Naive thymus-derived CD8-positive, alpha-beta T cell (primary cell): ENCODE measurements at regions not wholly inside any gene's neighbourhood (a gene's known extent, or its start where the extent isn't known, plus 50 kb on each side); places are given as distances from the start of the nearest gene placed in this dataset.

Source experiments
- ATAC-seq, 2 donors: fragments of 150-1000 bp; cut with Tn5 transposase in 1 of 2; sonication (Bioruptor Pico), chemical (Tn5 transposase) in 1 of 2; 1 replicate in 1 of 2; 2 replicates in 1 of 2; pipeline ENCODE4 v1.10.0; 2021; ENCODE audit warnings: mild to moderate bottlenecking in 2 of 2, moderate library complexity in 2 of 2
- POLR2A ChIA-PET: fragments of 350-600 bp; sonication (Branson Sonifier 250); formaldehyde crosslinking; loops from one replicate; lab custom pipeline; 2021; ENCODE audit warnings: antibody characterized with exemption; lab: Charles Lee
- DNase-seq, 10 donors: peaks; one replicate each; pipeline versions ENCODE4 v3.0.0 to v3.0.0-alpha.2; 2020 to 2022
- H3K27ac Mint-ChIP-seq, 10 donors: one replicate each; pipeline ENCODE4 v1.8.0; 2020 to 2022; ENCODE audit warnings: mild to moderate bottlenecking in 10 of 10, mixed read lengths in 10 of 10, moderate library complexity in 4 of 10, inconsistent platforms in 1 of 10
- H3K27me3 Mint-ChIP-seq, 5 donors: one replicate each; pipeline ENCODE4 v1.8.0; 2021 to 2022; ENCODE audit warnings: mixed read lengths in 5 of 5
- H3K36me3 Mint-ChIP-seq, 3 donors: one replicate each; pipeline ENCODE4 v1.8.0; 2020 to 2022; ENCODE audit warnings: mixed read lengths in 3 of 3, mild to moderate bottlenecking in 2 of 3, inconsistent platforms in 1 of 3
- H3K4me1 Mint-ChIP-seq, 4 donors: one replicate each; pipeline ENCODE4 v1.8.0; 2021 to 2022; ENCODE audit warnings: mixed read lengths in 4 of 4
- H3K4me3 Mint-ChIP-seq, 10 donors: one replicate each; pipeline ENCODE4 v1.8.0; 2020 to 2022; ENCODE audit warnings: mild to moderate bottlenecking in 10 of 10, mixed read lengths in 10 of 10, moderate library complexity in 6 of 10, inconsistent platforms in 1 of 10
- H3K9me3 Mint-ChIP-seq, 9 donors: one replicate each; pipeline ENCODE4 v1.8.0; 2020 to 2022; ENCODE audit warnings: mixed read lengths in 9 of 9, mild to moderate bottlenecking in 3 of 9, inconsistent platforms in 1 of 9, moderate library complexity in 1 of 9

GRCh38 chr19:31511098-31511497 is 161.9 kb upstream of the TSHZ3 start:
- DNase-seq (no peak), ATAC-seq (no peak)
- Mint-ChIP-seq H3K36me3 (no peaks in the 10 kb centered on the region), H3K4me3 (no peak overlapping the region), H3K27ac (no peak overlapping the region), H3K9me3 (peaks cover 0 to 5% (median 0%) of the 10 kb centered on the region in 9 donors), H3K4me1 (no peaks in the 10 kb centered on the region), H3K27me3 (peaks cover 0 to 8% (median 6%) of the 10 kb centered on the region in 5 donors)
- POLR2A ChIA-PET, result no interaction called here

DNA sequence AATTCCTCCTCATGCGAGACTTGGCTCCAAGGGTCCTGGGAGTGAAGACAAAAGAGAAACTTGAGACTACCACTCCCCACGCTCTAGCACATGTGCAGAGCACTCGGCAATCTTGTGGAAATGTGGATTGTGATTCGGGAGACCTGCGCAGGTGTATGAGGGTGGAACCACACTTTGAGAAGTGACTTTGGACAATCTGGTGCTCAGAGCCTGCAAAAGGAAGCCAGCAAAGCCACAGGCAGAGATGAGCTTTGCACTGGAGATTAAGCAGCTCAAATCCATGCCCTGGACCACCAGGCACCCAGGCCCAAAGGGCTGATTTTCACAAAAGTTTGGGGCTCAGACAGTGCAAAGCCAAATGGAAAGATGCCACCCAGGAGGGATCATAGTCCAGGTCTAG is 162.5 kb upstream of the TSHZ3 start:
- Mint-ChIP-seq H3K27ac (peak overlapping the region in 1 of 10 donors; percentile 3), H3K4me1 (no peaks in the 10 kb centered on the region), H3K9me3 (peaks cover 0 to 5% (median 0%) of the 10 kb centered on the region in 9 donors), H3K4me3 (no peak overlapping the region), H3K36me3 (no peaks in the 10 kb centered on the region), H3K27me3 (peaks cover 0 to 8% (median 4%) of the 10 kb centered on the region in 5 donors)
- POLR2A ChIA-PET, result no interaction called here
- DNase-seq (no peak), ATAC-seq (no peak)

DNA sequence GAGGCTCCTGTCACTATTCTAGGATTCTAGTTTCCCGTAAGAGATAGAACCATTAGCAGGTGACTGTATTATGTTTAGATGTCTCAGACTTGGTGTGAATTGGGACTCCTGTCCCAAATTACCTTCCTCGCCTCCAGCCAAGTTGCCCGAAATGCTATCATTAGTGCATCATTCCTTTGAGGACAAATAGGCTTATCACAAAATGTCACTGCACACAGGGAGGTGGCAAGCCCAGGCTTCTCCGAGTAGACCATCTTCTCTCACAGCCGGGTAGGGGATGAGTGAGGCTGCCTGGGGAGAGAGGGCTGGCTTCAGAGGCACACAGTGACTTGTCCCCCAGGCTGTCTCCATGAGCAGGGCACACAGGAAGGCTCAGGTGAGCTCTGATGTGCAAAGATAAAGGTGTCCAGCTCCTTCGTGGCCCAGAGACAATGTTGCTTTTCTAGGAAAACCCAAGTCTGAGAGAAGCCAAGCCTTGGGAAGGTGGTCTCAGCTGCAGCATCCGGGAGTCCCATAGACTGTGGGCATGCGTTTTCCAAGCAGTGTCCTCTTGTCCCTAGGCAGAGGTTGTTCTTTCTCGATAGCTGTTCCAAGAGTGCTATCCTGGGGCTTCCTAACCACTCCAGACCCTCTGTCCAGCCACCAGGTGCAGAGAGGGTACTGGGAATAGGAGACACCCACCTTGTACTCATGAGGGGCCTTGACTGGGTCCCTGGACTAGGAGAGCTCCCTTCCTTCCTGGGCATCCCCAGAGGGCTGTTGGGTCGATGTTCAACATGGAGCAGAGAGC is 163.1 kb upstream of the TSHZ3 start:
- H3K36me3 Mint-ChIP-seq, result no peaks in the 10 kb centered on the region
- no peak overlapping the region for H3K27ac Mint-ChIP-seq
- H3K9me3 Mint-ChIP-seq, result peaks cover 0 to 5% (median 0%) of the 10 kb centered on the region in 9 donors
- DNase-seq (no peak), ATAC-seq (no peak)
- POLR2A ChIA-PET, result no interaction called here
- H3K27me3 Mint-ChIP-seq, result peaks cover 0 to 7% (median 4%) of the 10 kb centered on the region in 5 donors
- no peak overlapping the region for H3K4me3 Mint-ChIP-seq
- no peaks in the 10 kb centered on the region for H3K4me1 Mint-ChIP-seq

DNA sequence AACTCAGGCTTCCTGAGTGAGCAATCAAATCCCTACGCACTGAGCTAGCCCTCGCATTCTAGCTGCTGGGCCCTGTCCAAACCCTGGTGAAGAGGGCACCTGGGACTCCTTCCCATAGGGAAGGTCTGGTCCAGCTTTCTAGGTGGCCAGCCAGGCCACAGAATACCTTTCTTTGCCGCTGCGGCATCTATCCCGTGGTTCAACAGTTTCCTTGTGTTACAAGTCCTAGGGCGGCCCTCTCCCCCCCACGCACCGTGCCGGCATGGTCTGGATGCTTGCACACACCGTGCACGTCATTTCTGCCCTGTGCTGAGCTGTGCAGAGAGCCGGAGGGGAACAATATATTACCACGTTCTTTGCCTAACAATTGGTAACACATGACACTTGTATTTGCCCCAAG is 164.6 kb upstream of the TSHZ3 start:
- Mint-ChIP-seq H3K4me3 (no peak overlapping the region), H3K9me3 (peaks cover 0 to 5% (median 0%) of the 10 kb centered on the region in 9 donors), H3K27ac (no peak overlapping the region), H3K36me3 (no peaks in the 10 kb centered on the region), H3K27me3 (peaks cover 0 to 4% (median 3%) of the 10 kb centered on the region in 5 donors), H3K4me1 (no peaks in the 10 kb centered on the region)
- ATAC-seq (no peak), DNase-seq (no peak)
- POLR2A ChIA-PET, result no interaction called here

DNA sequence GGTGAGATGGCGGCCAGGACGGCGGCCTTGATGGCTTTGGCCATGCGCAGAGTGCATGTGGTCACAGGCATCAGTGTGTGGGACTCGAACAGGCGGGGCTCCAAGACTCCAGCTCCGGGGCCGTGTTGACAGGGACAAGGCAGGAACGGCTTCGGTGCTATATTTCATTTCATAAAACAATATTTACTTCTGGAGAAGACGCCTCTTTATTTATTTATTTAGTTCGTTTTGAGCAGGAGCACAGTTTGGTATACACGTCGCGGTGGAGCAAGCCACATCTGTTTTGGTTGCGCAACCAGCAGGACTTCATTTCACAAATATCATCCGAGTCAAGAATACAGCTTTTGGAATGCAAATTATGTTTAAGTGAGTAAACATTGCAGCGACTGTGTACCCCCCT is 166.7 kb upstream of the TSHZ3 start:
- no peaks in the 10 kb centered on the region for H3K36me3 Mint-ChIP-seq
- ATAC-seq (no peak), DNase-seq (no peak)
- POLR2A ChIA-PET, result no interaction called here
- peaks cover 0 to 4% (median 2%) of the 10 kb centered on the region in 5 donors for H3K27me3 Mint-ChIP-seq
- H3K4me1 Mint-ChIP-seq, result no peaks in the 10 kb centered on the region
- H3K4me3 Mint-ChIP-seq, result no peak overlapping the region
- peaks cover 3 to 13% (median 5%) of the 10 kb centered on the region in 9 donors for H3K9me3 Mint-ChIP-seq
- H3K27ac Mint-ChIP-seq, result no peak overlapping the region

DNA sequence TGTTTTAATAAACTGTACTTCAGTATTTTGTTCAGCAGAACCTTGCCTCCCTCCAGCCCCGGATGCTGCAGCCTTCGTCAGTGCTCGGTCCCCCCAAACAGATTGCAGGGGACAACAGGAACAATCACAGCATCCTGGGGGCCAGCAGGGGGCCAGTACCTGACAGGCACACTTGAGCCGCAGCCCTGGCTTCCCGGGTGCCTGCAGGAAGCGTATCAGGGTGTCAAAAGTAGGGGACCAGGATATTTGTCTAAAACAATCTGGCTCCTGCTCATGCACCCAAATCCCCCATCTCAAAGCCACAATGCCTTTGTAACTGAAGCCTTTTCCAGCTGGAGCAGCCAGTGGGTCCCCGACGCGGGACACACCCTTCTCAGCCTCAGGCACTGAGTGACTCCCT is 167.5 kb upstream of the TSHZ3 start:
- DNase-seq (no peak), ATAC-seq (no peak)
- peaks cover 4 to 16% (median 8%) of the 10 kb centered on the region in 9 donors for H3K9me3 Mint-ChIP-seq
- POLR2A ChIA-PET, result no interaction called here
- H3K27me3 Mint-ChIP-seq, result peaks cover 0 to 4% (median 2%) of the 10 kb centered on the region in 5 donors
- no peak overlapping the region for H3K27ac Mint-ChIP-seq
- H3K4me1 Mint-ChIP-seq, result no peaks in the 10 kb centered on the region
- H3K4me3 Mint-ChIP-seq, result no peak overlapping the region
- H3K36me3 Mint-ChIP-seq, result no peaks in the 10 kb centered on the region

GRCh38 chr19:31517224-31518180 is 168.3 kb upstream of the TSHZ3 start:
- DNase-seq (no peak), ATAC-seq (no peak)
- no peak overlapping the region for H3K4me3 Mint-ChIP-seq
- H3K9me3 Mint-ChIP-seq, result peaks cover 5 to 20% (median 8%) of the 10 kb centered on the region in 9 donors
- no peaks in the 10 kb centered on the region for H3K4me1 Mint-ChIP-seq
- POLR2A ChIA-PET, result no interaction called here
- peaks cover 0 to 4% (median 2%) of the 10 kb centered on the region in 5 donors for H3K27me3 Mint-ChIP-seq
- H3K27ac Mint-ChIP-seq, result no peak overlapping the region
- no peaks in the 10 kb centered on the region for H3K36me3 Mint-ChIP-seq

DNA sequence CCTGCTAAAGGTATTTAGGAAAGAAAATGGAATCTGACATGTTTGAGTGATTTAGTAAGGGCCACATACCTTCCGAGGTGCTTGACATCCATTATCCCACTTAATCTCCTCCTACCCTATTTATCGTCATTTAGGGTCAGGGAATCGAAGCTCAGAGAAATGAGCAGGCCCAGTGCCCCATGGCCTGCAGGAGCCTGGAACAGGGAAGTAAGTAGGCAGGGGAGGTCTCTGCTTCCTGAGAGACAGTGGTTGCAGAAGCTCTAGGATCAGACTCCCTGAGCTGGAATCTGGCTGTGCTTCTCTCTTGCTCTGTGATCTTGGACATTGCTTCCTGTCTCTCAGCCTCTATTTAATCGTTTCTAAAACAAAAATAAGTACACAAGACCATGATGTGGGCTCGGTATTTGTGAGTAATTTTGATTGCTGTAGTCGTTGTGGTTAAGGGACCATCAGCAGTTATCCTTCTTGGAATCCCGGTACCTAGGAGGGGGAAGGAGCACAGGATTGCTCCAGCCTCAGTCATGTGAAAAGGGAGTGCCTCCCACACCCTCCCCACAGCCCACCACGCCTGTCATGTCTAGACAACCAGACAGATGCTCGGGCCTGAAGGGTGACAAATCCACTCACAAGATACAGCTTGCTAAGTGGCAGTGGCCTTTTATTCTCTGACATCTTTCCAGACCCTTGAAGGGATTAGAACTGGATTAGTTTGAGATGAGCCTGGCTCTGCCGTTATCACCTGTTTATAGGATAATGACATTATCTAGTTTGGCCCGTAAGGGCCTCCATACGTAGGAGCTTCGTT is 169.2 kb upstream of the TSHZ3 start:
- peaks cover 5 to 20% (median 8%) of the 10 kb centered on the region in 9 donors for H3K9me3 Mint-ChIP-seq
- H3K4me3 Mint-ChIP-seq, result no peak overlapping the region
- H3K36me3 Mint-ChIP-seq, result no peaks in the 10 kb centered on the region
- H3K27ac Mint-ChIP-seq, result no peak overlapping the region
- no peaks in the 10 kb centered on the region for H3K4me1 Mint-ChIP-seq
- ATAC-seq (no peak), DNase-seq (no peak)
- peaks cover 0 to 1% (median 0%) of the 10 kb centered on the region in 5 donors for H3K27me3 Mint-ChIP-seq
- POLR2A ChIA-PET, result no interaction called here

GRCh38 chr19:31519256-31519655 is 170.0 kb upstream of the TSHZ3 start:
- Mint-ChIP-seq H3K36me3 (no peaks in the 10 kb centered on the region), H3K27me3 (peaks cover 0 to 1% (median 0%) of the 10 kb centered on the region in 5 donors)
- POLR2A ChIA-PET, result no interaction called here

GRCh38 chr19:31519908-31520307 is 170.7 kb upstream of the TSHZ3 start:
- POLR2A ChIA-PET, result no interaction called here

More at GRCh38 chr19:31519256-31519655, 170.0 kb upstream of the TSHZ3 start:
- ATAC-seq (no peak), DNase-seq (no peak)
- Mint-ChIP-seq H3K4me1 (no peaks in the 10 kb centered on the region), H3K27ac (no peak overlapping the region), H3K4me3 (no peak overlapping the region), H3K9me3 (peaks cover 5 to 20% (median 8%) of the 10 kb centered on the region in 9 donors)

GRCh38 chr19:31520633-31521032 is 171.4 kb upstream of the TSHZ3 start:
- POLR2A ChIA-PET, result no interaction called here
- H3K27ac Mint-ChIP-seq, result no peak overlapping the region
- no peak for ATAC-seq
- H3K27me3 Mint-ChIP-seq, result peaks cover 0 to 2% (median 0%) of the 10 kb centered on the region in 5 donors
- H3K36me3 Mint-ChIP-seq, result peaks cover 0 to 5% (median 0%) of the 10 kb centered on the region in 3 donors
- H3K4me1 Mint-ChIP-seq, result no peaks in the 10 kb centered on the region
- peaks cover 8 to 31% (median 15%) of the 10 kb centered on the region in 9 donors for H3K9me3 Mint-ChIP-seq
- no peak for DNase-seq
- H3K4me3 Mint-ChIP-seq, result no peak overlapping the region

More at GRCh38 chr19:31519908-31520307, 170.7 kb upstream of the TSHZ3 start:
- Mint-ChIP-seq H3K27me3 (peaks cover 0 to 1% (median 0%) of the 10 kb centered on the region in 5 donors), H3K27ac (no peak overlapping the region), H3K36me3 (no peaks in the 10 kb centered on the region), H3K4me3 (no peak overlapping the region), H3K4me1 (no peaks in the 10 kb centered on the region), H3K9me3 (peaks cover 8 to 25% (median 10%) of the 10 kb centered on the region in 9 donors)
- no peak for DNase-seq
- no peak for ATAC-seq

GRCh38 chr19:31525610-31526147 is 176.4 kb upstream of the TSHZ3 start:
- DNase-seq (no peak), ATAC-seq (no peak)
- Mint-ChIP-seq H3K4me1 (no peaks in the 10 kb centered on the region), H3K27ac (no peak overlapping the region), H3K9me3 (peaks cover 10 to 42% (median 29%) of the 10 kb centered on the region in 9 donors), H3K27me3 (peaks cover 0 to 4% (median 2%) of the 10 kb centered on the region in 5 donors), H3K4me3 (no peak overlapping the region), H3K36me3 (peaks cover 0 to 14% (median 0%) of the 10 kb centered on the region in 3 donors)
- POLR2A ChIA-PET, result no interaction called here
